ENCODE measurements at regions not wholly inside any gene's neighbourhood (a gene's known extent, or its start where the extent isn't known, plus 50 kb on each side); places are given as distances from the start of the nearest gene placed in this dataset.

DNA sequence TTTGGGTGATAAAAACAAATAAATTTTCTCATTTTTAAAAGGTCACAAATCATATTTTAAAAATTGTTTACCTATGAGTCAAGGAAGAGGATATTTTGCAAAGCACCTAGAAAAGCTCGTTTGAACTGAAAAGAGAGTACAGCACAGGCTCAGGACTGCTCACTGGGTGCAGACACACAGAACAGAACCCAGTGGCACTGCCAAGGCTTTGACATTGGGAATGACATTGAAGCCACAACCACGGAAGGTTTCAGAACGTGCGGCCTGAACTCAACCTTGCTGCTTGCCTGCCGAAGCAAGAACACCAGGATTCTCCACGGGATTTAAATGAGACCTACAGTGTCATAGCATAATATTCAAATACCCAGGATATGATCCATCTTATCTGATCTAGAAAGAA lies 597.1 kb upstream of the B3GAT1 start:
- TF ChIP-seq, protein P1, sequence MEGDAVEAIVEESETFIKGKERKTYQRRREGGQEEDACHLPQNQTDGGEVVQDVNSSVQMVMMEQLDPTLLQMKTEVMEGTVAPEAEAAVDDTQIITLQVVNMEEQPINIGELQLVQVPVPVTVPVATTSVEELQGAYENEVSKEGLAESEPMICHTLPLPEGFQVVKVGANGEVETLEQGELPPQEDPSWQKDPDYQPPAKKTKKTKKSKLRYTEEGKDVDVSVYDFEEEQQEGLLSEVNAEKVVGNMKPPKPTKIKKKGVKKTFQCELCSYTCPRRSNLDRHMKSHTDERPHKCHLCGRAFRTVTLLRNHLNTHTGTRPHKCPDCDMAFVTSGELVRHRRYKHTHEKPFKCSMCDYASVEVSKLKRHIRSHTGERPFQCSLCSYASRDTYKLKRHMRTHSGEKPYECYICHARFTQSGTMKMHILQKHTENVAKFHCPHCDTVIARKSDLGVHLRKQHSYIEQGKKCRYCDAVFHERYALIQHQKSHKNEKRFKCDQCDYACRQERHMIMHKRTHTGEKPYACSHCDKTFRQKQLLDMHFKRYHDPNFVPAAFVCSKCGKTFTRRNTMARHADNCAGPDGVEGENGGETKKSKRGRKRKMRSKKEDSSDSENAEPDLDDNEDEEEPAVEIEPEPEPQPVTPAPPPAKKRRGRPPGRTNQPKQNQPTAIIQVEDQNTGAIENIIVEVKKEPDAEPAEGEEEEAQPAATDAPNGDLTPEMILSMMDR (IDR thresholded peaks at IDR 0.05 in 2 of 3, conservative IDR thresholded peaks at IDR 0.05 in 1 of 3; ENCODE audit: borderline replicate concordance in 1 of 3, insufficient read depth in 1 of 3, low read depth in 2 of 3, low read length in 2 of 3): no peak
- TF ChIP-seq EGR1 (IDR thresholded peaks at IDR 0.05; ENCODE audit: low read depth): no peak
- no peak for TF ChIP-seq POLR2A (IDR thresholded peaks at IDR 0.05; ENCODE audit: borderline replicate concordance, extremely low read depth, insufficient read depth, insufficient read length)
- TF ChIP-seq, protein P2, sequence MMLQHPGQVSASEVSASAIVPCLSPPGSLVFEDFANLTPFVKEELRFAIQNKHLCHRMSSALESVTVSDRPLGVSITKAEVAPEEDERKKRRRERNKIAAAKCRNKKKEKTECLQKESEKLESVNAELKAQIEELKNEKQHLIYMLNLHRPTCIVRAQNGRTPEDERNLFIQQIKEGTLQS (IDR thresholded peaks at IDR 0.05): no peak
- TF ChIP-seq ELF1 (IDR thresholded peaks at IDR 0.05; ENCODE audit: borderline replicate concordance, low read depth): no peak
- no peak for TF ChIP-seq POLR2AphosphoS5 (IDR thresholded peaks at IDR 0.05; ENCODE audit: low read depth, low read length)
- TF ChIP-seq EZH2 (IDR thresholded peaks at IDR 0.05): no peak
- no peak for TF ChIP-seq CEBPB (IDR thresholded peaks at IDR 0.05; ENCODE audit: low read depth)
- TF ChIP-seq, protein P3, sequence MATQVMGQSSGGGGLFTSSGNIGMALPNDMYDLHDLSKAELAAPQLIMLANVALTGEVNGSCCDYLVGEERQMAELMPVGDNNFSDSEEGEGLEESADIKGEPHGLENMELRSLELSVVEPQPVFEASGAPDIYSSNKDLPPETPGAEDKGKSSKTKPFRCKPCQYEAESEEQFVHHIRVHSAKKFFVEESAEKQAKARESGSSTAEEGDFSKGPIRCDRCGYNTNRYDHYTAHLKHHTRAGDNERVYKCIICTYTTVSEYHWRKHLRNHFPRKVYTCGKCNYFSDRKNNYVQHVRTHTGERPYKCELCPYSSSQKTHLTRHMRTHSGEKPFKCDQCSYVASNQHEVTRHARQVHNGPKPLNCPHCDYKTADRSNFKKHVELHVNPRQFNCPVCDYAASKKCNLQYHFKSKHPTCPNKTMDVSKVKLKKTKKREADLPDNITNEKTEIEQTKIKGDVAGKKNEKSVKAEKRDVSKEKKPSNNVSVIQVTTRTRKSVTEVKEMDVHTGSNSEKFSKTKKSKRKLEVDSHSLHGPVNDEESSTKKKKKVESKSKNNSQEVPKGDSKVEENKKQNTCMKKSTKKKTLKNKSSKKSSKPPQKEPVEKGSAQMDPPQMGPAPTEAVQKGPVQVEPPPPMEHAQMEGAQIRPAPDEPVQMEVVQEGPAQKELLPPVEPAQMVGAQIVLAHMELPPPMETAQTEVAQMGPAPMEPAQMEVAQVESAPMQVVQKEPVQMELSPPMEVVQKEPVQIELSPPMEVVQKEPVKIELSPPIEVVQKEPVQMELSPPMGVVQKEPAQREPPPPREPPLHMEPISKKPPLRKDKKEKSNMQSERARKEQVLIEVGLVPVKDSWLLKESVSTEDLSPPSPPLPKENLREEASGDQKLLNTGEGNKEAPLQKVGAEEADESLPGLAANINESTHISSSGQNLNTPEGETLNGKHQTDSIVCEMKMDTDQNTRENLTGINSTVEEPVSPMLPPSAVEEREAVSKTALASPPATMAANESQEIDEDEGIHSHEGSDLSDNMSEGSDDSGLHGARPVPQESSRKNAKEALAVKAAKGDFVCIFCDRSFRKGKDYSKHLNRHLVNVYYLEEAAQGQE (IDR thresholded peaks at IDR 0.05; ENCODE audit: low read depth): no peak
- TF ChIP-seq, protein P4, sequence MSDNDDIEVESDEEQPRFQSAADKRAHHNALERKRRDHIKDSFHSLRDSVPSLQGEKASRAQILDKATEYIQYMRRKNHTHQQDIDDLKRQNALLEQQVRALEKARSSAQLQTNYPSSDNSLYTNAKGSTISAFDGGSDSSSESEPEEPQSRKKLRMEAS (IDR thresholded peaks at IDR 0.05): no peak

Data from HCT116 (cell line).